SU-DHL-6 (cell line): ENCODE measurements at regions not wholly inside any gene's neighbourhood (a gene's known extent, or its start where the extent isn't known, plus 50 kb on each side); places are given as distances from the start of the nearest gene placed in this dataset.

Experiments
- H2AFZ ChIP-seq: fragments of 200-600 bp; sonication (generic); 2 replicates; pipeline ENCODE4 v1.6.1; 2014; ENCODE audit warnings: low read depth, mild to moderate bottlenecking, moderate library complexity, mixed read lengths, antibody characterized with exemption, low read length; ENCODE audit not compliant: severe bottlenecking
- H3F3A ChIP-seq: fragments of 200-600 bp; shearing (Covaris generic); 2 replicates; pipeline ENCODE4 v1.6.0; 2016; ENCODE audit warnings: antibody characterized with exemption, mild to moderate bottlenecking; ENCODE audit not compliant: insufficient read depth
- H3K27ac ChIP-seq: fragments of 200-600 bp; sonication (generic); 2 replicates; pipeline ENCODE4 v1.5.1; 2016; ENCODE audit warnings: low read depth, mild to moderate bottlenecking, low read length, moderate library complexity, mixed read lengths
- H3K27me3 ChIP-seq: fragments of 200-600 bp; sonication (generic), shearing (Covaris generic); 2 replicates; pipeline ENCODE4 v1.6.0; 2014; ENCODE audit warnings: mild to moderate bottlenecking, low read length
- H3K36me3 ChIP-seq: fragments of 200-600 bp; sonication (generic); 2 replicates; pipeline ENCODE4 v1.6.1; 2014; ENCODE audit warnings: mild to moderate bottlenecking, low read length, mixed read lengths
- H3K4me2 ChIP-seq: fragments of 300-600, 200-600 bp; shearing (Covaris generic), sonication (generic); 2 replicates; pipeline ENCODE4 v1.6.0; 2014; ENCODE audit warnings: low read length, low read depth, mild to moderate bottlenecking; ENCODE audit not compliant: poor library complexity, severe bottlenecking
- H3K4me3 ChIP-seq: fragments of 200-600 bp; sonication (generic); 2 replicates; pipeline ENCODE4 v1.5.1; 2014; ENCODE audit warnings: antibody characterized with exemption, low read length, mild to moderate bottlenecking, mixed read lengths; ENCODE audit not compliant: insufficient read depth, poor library complexity, severe bottlenecking
- H3K79me2 ChIP-seq: fragments of 200-600 bp; sonication (generic); 2 replicates; pipeline ENCODE4 v1.6.1; 2014; ENCODE audit warnings: mild to moderate bottlenecking, low read length, moderate library complexity; ENCODE audit not compliant: insufficient read depth
- H3K9ac ChIP-seq: fragments of 200-600 bp; sonication (generic); 2 replicates; pipeline ENCODE4 v1.7.0; 2014; ENCODE audit warnings: mild to moderate bottlenecking, low read length
- H3K9me2 ChIP-seq: fragments of 200-600 bp; sonication (generic); replicated peaks from 2 replicates; pipeline ENCODE4 v1.6.1; 2014; ENCODE audit warnings: low read length; ENCODE audit not compliant: insufficient read depth
- H3K9me3 ChIP-seq: fragments of 200-600 bp; sonication (generic); 2 replicates; pipeline ENCODE4 v1.6.1; 2014; ENCODE audit warnings: low read length, mixed read lengths; ENCODE audit not compliant: insufficient read depth
- H4K20me1 ChIP-seq: fragments of 200-600 bp; sonication (generic); 2 replicates; pipeline ENCODE4 v1.6.1; 2014; ENCODE audit warnings: low read depth, mild to moderate bottlenecking, antibody characterized with exemption, low read length, moderate library complexity, mixed read lengths
- CTCF ChIP-seq: fragments of 200-600 bp; sonication (generic); IDR thresholded peaks from one replicate; pipeline ENCODE4 v1.5.1; 2017; ENCODE audit warnings: antibody characterized with exemption, mild to moderate bottlenecking, low read length, moderate library complexity; ENCODE audit not compliant: insufficient read depth, poor library complexity, severe bottlenecking
- EZH2phosphoT487 ChIP-seq: fragments of 200-600 bp; sonication (generic), shearing (Covaris generic); conservative IDR thresholded peaks from 2 replicates; pipeline ENCODE4 v1.6.1; 2018; ENCODE audit warnings: mild to moderate bottlenecking, antibody characterized with exemption, low read length, moderate library complexity, mixed read lengths

DNA sequence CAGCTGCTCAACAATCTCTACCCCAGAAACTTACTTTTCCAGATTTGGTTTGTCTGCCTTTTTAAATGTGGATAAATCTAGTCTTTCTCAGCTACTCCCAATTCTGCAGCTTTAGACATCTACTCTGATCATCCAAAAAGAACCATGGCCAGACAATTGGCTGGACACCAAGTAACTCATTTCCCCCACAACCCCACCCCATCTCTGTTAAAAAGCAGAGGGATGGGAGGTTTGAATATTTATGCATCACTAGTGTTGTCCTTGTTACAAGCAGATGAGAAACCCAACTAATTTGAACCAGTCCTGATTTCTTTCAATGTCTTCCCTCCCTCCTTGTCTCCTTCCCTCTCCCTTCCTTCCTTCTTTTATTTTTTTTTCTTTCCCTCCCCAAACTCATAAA, 391.9 kb downstream of the GALC start:
- Histone ChIP-seq H3K4me2 (no peak overlapping the region), H3K36me3 (no peaks in the 10 kb centered on the region), H3F3A (no peaks in the 10 kb centered on the region), H3K9ac (no peak overlapping the region), H3K9me2 (no peaks in the 10 kb centered on the region), H3K4me3 (no peak overlapping the region), H3K27me3 (no peaks in the 10 kb centered on the region), H2AFZ (no peak overlapping the region), H3K27ac (no peak overlapping the region), H3K9me3 (peaks cover 6% of the 10 kb centered on the region; the same call in 1 of the 2 replicates), H4K20me1 (no peaks in the 10 kb centered on the region), H3K79me2 (no peaks in the 10 kb centered on the region)
- no peak for TF ChIP-seq EZH2phosphoT487
- TF ChIP-seq CTCF = no peak

GRCh38 chr14:87600240-87600639, 392.7 kb downstream of the GALC start:
- Histone ChIP-seq H2AFZ (no peak overlapping the region), H4K20me1 (no peaks in the 10 kb centered on the region), H3K4me3 (no peak overlapping the region), H3K9ac (no peak overlapping the region), H3K9me3 (no peaks in the 10 kb centered on the region), H3K27ac (no peak overlapping the region), H3K79me2 (no peaks in the 10 kb centered on the region), H3K4me2 (no peak overlapping the region), H3F3A (no peaks in the 10 kb centered on the region), H3K9me2 (no peaks in the 10 kb centered on the region), H3K36me3 (no peaks in the 10 kb centered on the region), H3K27me3 (no peaks in the 10 kb centered on the region)
- TF ChIP-seq CTCF = no peak
- no peak for TF ChIP-seq EZH2phosphoT487

GRCh38 chr14:87581298-87581697, 411.7 kb downstream of the GALC start:
- no peak overlapping the region for H3K9ac ChIP-seq
- TF ChIP-seq EZH2phosphoT487 = no peak
- no peak for TF ChIP-seq CTCF
- no peaks in the 10 kb centered on the region for H3K9me3 ChIP-seq
- no peaks in the 10 kb centered on the region for H4K20me1 ChIP-seq
- no peaks in the 10 kb centered on the region for H3F3A ChIP-seq
- no peaks in the 10 kb centered on the region for H3K27me3 ChIP-seq
- H3K36me3 ChIP-seq = no peaks in the 10 kb centered on the region
- H3K4me3 ChIP-seq = no peak overlapping the region
- no peak overlapping the region for H3K4me2 ChIP-seq
- no peaks in the 10 kb centered on the region for H3K79me2 ChIP-seq
- H3K9me2 ChIP-seq = no peaks in the 10 kb centered on the region
- H3K27ac ChIP-seq = no peak overlapping the region
- H2AFZ ChIP-seq = no peak overlapping the region
